Activated naive CD8-positive, alpha-beta T cell treated with anti-CD3 and anti-CD28 coated beads, Interleukin-2, amount 50 U/mL, for 24 hours (primary cell): ENCODE measurements at regions not wholly inside any gene's neighbourhood (a gene's known extent, or its start where the extent isn't known, plus 50 kb on each side); places are given as distances from the start of the nearest gene placed in this dataset.
"Not testable (repeated sequence)": the region's sequence is repeated elsewhere in the genome, so short reads cannot be mapped to it uniquely, and the experiment has no call there.

Experiments used
- ATAC-seq: fragments of 150-1000 bp; cut with Tn5 transposase; one replicate; pipeline ENCODE4 v1.10.0; 2021
- DNase-seq: peaks from one replicate; pipeline ENCODE4 v3.0.0; 2021
- H3K27ac Mint-ChIP-seq: one replicate; pipeline ENCODE4 v1.8.0; 2021; ENCODE audit warnings: mild to moderate bottlenecking, mixed read lengths
- H3K27me3 Mint-ChIP-seq: one replicate; pipeline ENCODE4 v1.8.0; 2021; ENCODE audit warnings: mixed read lengths
- H3K36me3 Mint-ChIP-seq: one replicate; pipeline ENCODE4 v1.8.0; 2021; ENCODE audit warnings: low read depth, mixed read lengths
- H3K4me1 Mint-ChIP-seq: one replicate; pipeline ENCODE4 v1.8.0; 2021; ENCODE audit warnings: mixed read lengths
- H3K4me3 Mint-ChIP-seq: one replicate; pipeline ENCODE4 v1.8.0; 2021; ENCODE audit warnings: mild to moderate bottlenecking, moderate library complexity, mixed read lengths
- H3K9me3 Mint-ChIP-seq: one replicate; pipeline ENCODE4 v1.8.0; 2021; ENCODE audit warnings: mixed read lengths

GRCh38 chr15:20356911-20357480 lies 184.6 kb downstream of the GOLGA6L6 start:
- no peak overlapping the region for H3K27ac Mint-ChIP-seq
- ATAC-seq = peak; percentile 3
- H3K9me3 Mint-ChIP-seq = no peaks in the 10 kb centered on the region
- DNase-seq = peak; percentile 3
- no peaks in the 10 kb centered on the region for H3K4me1 Mint-ChIP-seq
- no peaks in the 10 kb centered on the region for H3K36me3 Mint-ChIP-seq
- H3K27me3 Mint-ChIP-seq = no peaks in the 10 kb centered on the region
- no peak overlapping the region for H3K4me3 Mint-ChIP-seq

GRCh38 chr15:20356444-20356910 lies 185.1 kb downstream of the GOLGA6L6 start:
- no peaks in the 10 kb centered on the region for H3K36me3 Mint-ChIP-seq
- H3K27ac Mint-ChIP-seq = no peak overlapping the region
- H3K4me1 Mint-ChIP-seq = no peaks in the 10 kb centered on the region
- H3K9me3 Mint-ChIP-seq = no peaks in the 10 kb centered on the region
- ATAC-seq = peak; percentile 12
- no peak overlapping the region for H3K4me3 Mint-ChIP-seq
- peak; percentile 85 for DNase-seq
- no peaks in the 10 kb centered on the region for H3K27me3 Mint-ChIP-seq

GRCh38 chr15:20355256-20355868 lies 186.2 kb downstream of the GOLGA6L6 start:
- no peaks in the 10 kb centered on the region for H3K36me3 Mint-ChIP-seq
- H3K4me1 Mint-ChIP-seq = no peaks in the 10 kb centered on the region
- ATAC-seq (no peak), DNase-seq (no peak)
- peaks cover 1% of the 10 kb centered on the region for H3K27me3 Mint-ChIP-seq
- H3K9me3 Mint-ChIP-seq = no peaks in the 10 kb centered on the region
- H3K27ac Mint-ChIP-seq = no peak overlapping the region
- H3K4me3 Mint-ChIP-seq = no peak overlapping the region

GRCh38 chr15:20354884-20355223 lies 186.7 kb downstream of the GOLGA6L6 start:
- H3K4me1 Mint-ChIP-seq, ATAC-seq, H3K27me3 Mint-ChIP-seq, H3K4me3 Mint-ChIP-seq, H3K36me3 Mint-ChIP-seq, H3K9me3 Mint-ChIP-seq, DNase-seq, H3K27ac Mint-ChIP-seq: not testable (repeated sequence)

GRCh38 chr15:20353966-20354883 lies 187.4 kb downstream of the GOLGA6L6 start:
- Mint-ChIP-seq H3K4me3 (no peak overlapping the region), H3K4me1 (no peaks in the 10 kb centered on the region), H3K9me3 (no peaks in the 10 kb centered on the region), H3K27me3 (peaks cover 2% of the 10 kb centered on the region), H3K36me3 (no peaks in the 10 kb centered on the region), H3K27ac (no peak overlapping the region)
- ATAC-seq (no peak), DNase-seq (no peak)

GRCh38 chr15:20352241-20353200 lies 189.1 kb downstream of the GOLGA6L6 start:
- H3K9me3 Mint-ChIP-seq = no peaks in the 10 kb centered on the region
- no peak for DNase-seq
- no peaks in the 10 kb centered on the region for H3K36me3 Mint-ChIP-seq
- ATAC-seq = no peak
- no peak overlapping the region for H3K27ac Mint-ChIP-seq
- peaks cover 2% of the 10 kb centered on the region for H3K27me3 Mint-ChIP-seq
- no peak overlapping the region for H3K4me3 Mint-ChIP-seq
- H3K4me1 Mint-ChIP-seq = no peaks in the 10 kb centered on the region

- Mint-ChIP-seq H3K9me3 (no peaks in the 10 kb centered on the region), H3K36me3 (no peaks in the 10 kb centered on the region), H3K4me3 (no peak overlapping the region), H3K27me3 (peaks cover 2% of the 10 kb centered on the region), H3K4me1 (no peaks in the 10 kb centered on the region), H3K27ac (no peak overlapping the region)
- ATAC-seq (no peak), DNase-seq (no peak)
These were observed 190.1 kb downstream of the GOLGA6L6 start for GRCh38 chr15:20351448-20351971.

GRCh38 chr15:20349774-20350498 lies 191.7 kb downstream of the GOLGA6L6 start:
- no peak overlapping the region for H3K27ac Mint-ChIP-seq
- no peaks in the 10 kb centered on the region for H3K4me1 Mint-ChIP-seq
- H3K9me3 Mint-ChIP-seq = no peaks in the 10 kb centered on the region
- DNase-seq (peak; percentile 4), ATAC-seq (no peak)
- no peak overlapping the region for H3K4me3 Mint-ChIP-seq
- peaks cover 2% of the 10 kb centered on the region for H3K27me3 Mint-ChIP-seq
- no peaks in the 10 kb centered on the region for H3K36me3 Mint-ChIP-seq

- no peak overlapping the region for H3K27ac Mint-ChIP-seq
- H3K4me3 Mint-ChIP-seq = no peak overlapping the region
- peak; percentile 6 for ATAC-seq
- H3K36me3 Mint-ChIP-seq = no peaks in the 10 kb centered on the region
- H3K9me3 Mint-ChIP-seq = no peaks in the 10 kb centered on the region
- peak; percentile 4 for DNase-seq
- H3K4me1 Mint-ChIP-seq = no peaks in the 10 kb centered on the region
- peaks cover 2% of the 10 kb centered on the region for H3K27me3 Mint-ChIP-seq
These were observed 192.5 kb downstream of the GOLGA6L6 start for GRCh38 chr15:20348900-20349773.

- ATAC-seq = no peak
- H3K27me3 Mint-ChIP-seq = peaks cover 2% of the 10 kb centered on the region
- H3K27ac Mint-ChIP-seq = no peak overlapping the region
- H3K36me3 Mint-ChIP-seq = no peaks in the 10 kb centered on the region
- H3K4me1 Mint-ChIP-seq = no peaks in the 10 kb centered on the region
- DNase-seq = no peak
- H3K9me3 Mint-ChIP-seq = no peaks in the 10 kb centered on the region
- H3K4me3 Mint-ChIP-seq = no peak overlapping the region
These were observed 193.2 kb downstream of the GOLGA6L6 start for GRCh38 chr15:20348291-20348899.

- ATAC-seq (no peak), DNase-seq (no peak)
- H3K27ac Mint-ChIP-seq = no peak overlapping the region
- H3K27me3 Mint-ChIP-seq = peaks cover 2% of the 10 kb centered on the region
- H3K9me3 Mint-ChIP-seq = no peaks in the 10 kb centered on the region
- H3K4me1 Mint-ChIP-seq = no peaks in the 10 kb centered on the region
- H3K4me3 Mint-ChIP-seq = no peak overlapping the region
- no peaks in the 10 kb centered on the region for H3K36me3 Mint-ChIP-seq
These were observed 195.4 kb downstream of the GOLGA6L6 start for GRCh38 chr15:20346082-20346805.

- H3K27me3 Mint-ChIP-seq = peaks cover 2% of the 10 kb centered on the region
- H3K27ac Mint-ChIP-seq = no peak overlapping the region
- H3K36me3 Mint-ChIP-seq = no peaks in the 10 kb centered on the region
- ATAC-seq (no peak), DNase-seq (peak; percentile 1)
- H3K4me3 Mint-ChIP-seq = no peak overlapping the region
- no peaks in the 10 kb centered on the region for H3K4me1 Mint-ChIP-seq
- no peaks in the 10 kb centered on the region for H3K9me3 Mint-ChIP-seq
These were observed 196.1 kb downstream of the GOLGA6L6 start for GRCh38 chr15:20345401-20345958.
